GM18498 (cell line): ENCODE measurements at regions not wholly inside any gene's neighbourhood (a gene's known extent, or its start where the extent isn't known, plus 50 kb on each side); places are given as distances from the start of the nearest gene placed in this dataset.
"Not testable (repeated sequence)": the region's sequence is repeated elsewhere in the genome, so short reads cannot be mapped to it uniquely, and the experiment has no call there.

Experiments
- ATAC-seq: cut with Tn5 transposase; IDR thresholded peaks from one replicate; pipeline ENCODE4 v1.9.1; 2021; ENCODE audit warnings: mild to moderate bottlenecking, moderate library complexity; ENCODE audit not compliant: unreplicated experiment

GRCh38 chr18:43710135-43710534, 432.8 kb upstream of the SYT4 start:
- ATAC-seq: no peak

GRCh38 chr18:43714343-43715010, 437.2 kb upstream of the SYT4 start:
- ATAC-seq: no peak

GRCh38 chr18:43719267-43719795, 442.0 kb upstream of the SYT4 start:
- ATAC-seq: no peak

DNA sequence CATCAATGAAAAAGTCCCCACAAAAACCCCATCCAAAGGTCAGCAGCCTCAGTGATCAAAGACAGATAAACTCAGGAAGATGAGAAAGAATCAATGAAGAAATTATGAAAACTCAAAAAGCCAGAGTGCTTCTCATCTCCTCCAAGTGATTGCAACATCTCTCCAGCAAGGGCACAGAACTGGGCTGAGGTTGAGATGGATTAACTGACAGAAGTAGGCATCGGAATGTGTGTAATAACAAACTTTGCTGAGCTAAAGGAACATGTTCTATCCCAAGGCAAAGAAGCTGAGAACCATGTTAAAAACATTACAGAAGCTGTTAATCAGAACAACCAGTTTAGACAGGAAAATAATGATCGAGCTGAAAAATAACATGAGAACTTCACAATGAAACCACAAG, 442.8 kb upstream of the SYT4 start:
- ATAC-seq: no peak

DNA sequence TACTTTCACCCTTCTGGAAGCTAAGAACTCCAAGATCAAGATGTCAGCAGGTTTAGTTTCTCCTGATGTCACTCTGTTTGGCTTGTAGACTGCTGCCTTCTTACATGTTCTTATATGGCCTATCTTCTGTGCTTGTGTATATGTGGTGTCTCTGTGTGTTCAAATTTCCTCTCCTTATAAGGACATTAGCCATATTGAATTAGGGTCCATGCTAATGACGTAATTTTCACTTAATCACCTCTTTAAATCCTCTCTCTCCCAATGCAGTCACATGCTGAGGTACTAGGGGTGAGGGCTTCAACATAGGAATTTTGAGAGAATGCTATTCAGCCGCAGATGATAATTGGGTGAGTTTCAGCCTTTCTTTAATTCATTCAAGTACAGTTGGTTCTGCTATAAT, 458.3 kb upstream of the SYT4 start:
- no peak for ATAC-seq

DNA sequence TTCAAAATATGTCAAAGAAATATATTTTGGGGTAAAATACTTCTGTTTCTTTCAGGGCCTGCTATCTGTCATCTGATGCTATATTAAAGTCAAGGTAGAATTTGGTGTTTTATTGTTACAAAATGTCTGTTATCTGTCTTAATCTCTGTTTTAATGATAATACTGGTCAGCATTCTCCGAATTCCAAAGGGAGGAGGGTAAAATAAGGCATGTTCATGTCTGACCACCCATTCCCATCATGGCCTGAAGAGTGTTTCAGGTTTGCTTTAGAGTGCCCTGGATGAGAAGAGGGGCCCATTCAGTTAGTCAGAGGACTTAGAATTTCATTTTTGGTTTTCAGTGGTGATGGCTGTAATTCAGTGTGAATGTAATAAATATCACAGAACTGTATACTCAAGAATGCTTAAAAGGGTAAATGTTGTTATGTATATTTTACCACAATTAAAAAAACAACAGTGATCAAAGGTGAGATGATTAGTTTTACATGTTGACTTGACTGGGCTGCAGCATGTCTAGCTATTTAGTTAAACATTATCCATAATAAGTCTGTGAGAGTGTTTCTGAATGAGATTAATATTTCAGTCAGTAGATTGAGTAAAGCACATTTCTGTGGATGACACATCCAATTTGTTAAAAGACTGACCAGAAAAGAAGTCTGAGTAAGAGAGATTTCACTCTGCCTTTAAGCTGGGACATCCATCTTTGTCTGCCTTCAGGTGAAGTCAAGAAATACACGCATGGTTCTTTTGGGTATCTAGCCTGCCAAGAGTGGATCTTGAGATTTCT, 467.9 kb upstream of the SYT4 start:
- ATAC-seq: no peak

- no peak for ATAC-seq
Observed at GRCh38 chr18:43751203-43751602, 473.9 kb upstream of the SYT4 start.

- ATAC-seq: no peak
Observed at GRCh38 chr18:43751835-43752234, 474.5 kb upstream of the SYT4 start.

DNA sequence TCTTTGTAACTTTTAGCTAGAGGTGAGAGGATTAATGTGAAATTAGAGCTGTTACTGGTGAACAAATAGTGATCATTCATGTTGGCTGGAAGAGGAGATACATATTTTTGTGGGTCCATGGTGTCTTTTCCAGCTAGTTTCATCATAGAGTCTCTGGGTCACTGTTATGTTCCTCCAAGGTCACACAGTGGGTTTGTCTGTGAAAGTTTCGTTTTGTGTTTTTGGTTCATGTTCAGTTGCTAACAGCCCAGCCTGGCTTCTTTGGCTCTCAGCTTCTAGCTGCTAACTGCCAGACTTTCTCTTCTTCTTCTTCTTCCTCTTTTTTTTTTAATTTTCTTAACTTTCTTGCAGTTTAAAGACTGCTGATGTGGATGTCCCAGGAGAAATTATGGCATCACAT, 480.0 kb upstream of the SYT4 start:
- no peak for ATAC-seq

DNA sequence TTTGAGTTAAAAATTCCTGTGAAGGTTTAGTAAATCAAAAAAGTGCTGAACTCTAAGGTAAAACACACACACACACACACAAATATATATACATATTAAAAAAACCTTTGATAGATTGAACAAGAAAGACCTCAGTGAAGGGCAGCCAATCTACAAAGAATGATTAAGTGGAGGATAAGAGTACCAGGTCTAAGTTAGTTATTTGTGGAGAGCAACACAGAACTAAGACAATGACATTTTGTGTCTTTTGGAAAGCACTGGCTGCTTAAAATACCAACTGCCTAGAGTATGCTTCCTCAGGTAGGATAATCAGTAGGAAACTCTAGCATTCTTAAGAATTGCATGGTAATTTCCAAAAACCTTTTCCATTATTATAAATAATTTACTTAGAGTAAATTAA, 481.4 kb upstream of the SYT4 start:
- no peak for ATAC-seq

DNA sequence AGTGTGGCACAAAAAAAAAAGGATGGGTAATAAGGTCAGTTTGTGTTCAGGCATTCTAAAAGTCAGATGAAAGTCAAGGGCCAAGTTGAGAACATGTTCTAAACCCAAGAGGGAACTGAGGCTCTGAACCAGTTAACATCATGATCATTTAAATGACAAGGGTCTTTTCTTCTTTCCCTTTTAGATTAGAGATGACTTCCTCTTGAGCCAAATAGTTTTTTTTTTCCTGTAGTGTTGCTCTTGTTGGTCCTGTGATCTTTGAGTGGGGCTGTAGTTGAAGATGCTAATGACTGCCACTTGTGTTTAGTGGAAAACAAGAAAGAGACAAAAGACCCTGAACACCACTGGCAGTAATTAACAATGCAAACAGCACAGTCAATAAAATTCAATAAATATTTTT, 482.7 kb upstream of the SYT4 start:
- ATAC-seq: no peak

DNA sequence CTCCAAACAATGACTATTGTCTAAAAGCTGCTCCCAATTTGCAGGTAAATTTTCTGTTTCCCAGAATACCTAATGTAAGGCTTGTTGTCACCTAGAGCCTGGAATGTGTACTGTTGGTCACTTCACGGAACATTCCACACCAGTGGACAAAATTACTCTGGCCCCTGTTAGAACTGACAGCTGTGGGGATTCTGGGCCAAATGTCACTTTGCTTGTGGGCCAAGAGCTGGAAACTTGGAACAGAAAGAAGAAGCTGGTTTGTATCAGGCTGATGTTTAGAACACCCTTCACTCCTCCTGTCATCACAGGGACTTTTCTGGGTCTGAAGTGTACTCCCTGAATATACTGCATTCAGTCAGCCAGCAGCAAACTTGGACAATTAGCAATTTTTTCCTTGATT, 495.6 kb upstream of the SYT4 start:
- no peak for ATAC-seq

DNA sequence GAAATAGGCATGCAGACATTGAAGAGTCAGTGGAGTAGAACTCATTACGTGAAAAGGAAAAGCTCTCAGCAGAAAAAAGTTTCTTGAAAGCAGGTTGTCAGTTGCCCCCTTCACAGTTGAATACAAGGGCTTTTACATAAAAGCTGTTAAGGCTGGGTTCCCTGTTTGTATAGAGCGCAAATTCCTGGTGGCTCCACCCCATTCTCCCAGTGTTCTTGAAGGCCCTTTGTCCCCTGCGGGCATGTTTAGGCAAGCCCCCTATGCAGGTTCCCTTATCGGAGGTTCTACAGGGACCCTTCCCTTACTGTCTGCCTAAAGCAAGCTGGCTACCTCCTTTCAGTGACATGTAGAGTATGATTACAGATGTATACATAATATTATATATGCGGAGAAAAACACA, 497.2 kb upstream of the SYT4 start:
- ATAC-seq: no peak

- ATAC-seq: no peak
Observed at GRCh38 chr18:43775591-43775990, 498.3 kb upstream of the SYT4 start.

DNA sequence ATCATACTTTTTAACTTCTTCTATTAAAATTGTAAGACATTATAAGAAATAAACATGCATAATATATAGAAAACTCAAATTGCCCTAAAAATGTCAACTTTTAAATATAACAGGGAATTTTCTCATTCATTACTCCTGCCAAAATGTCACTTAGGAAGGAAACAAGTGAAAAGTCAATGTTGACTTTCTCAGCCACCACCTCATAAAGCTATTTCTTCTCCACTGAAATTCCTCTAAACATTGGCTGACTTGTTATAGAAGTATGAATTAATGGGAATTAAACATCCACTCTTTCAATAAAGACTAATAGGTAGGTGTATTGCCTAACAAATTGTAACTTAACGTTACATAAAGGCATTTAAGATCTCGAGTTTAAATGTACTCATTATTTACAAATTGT, 499.7 kb upstream of the SYT4 start:
- no peak for ATAC-seq

GRCh38 chr18:43777636-43778304, 500.5 kb upstream of the SYT4 start:
- no peak for ATAC-seq

- ATAC-seq: no peak
Observed at GRCh38 chr18:43780782-43781340, 503.6 kb upstream of the SYT4 start.

- no peak for ATAC-seq
Observed at GRCh38 chr18:43785158-43785557, 507.9 kb upstream of the SYT4 start.

DNA sequence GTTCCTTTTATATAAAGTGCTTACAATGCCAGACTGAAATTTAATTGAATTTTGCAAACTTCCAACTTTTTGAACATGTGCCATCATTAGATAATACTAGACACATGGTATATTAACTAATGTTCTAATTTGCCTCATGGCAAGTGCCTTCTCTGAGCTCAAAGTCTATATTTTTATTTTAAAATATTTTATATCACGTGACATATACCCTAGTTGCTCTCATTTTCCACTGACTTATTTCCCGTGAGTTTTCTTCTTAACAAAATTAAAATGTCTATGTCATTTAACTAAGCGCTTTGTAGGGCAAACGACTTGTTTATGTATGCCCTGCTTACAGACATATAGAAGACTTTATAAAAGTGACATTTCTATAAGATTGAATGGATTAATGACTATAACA, 509.6 kb upstream of the SYT4 start:
- ATAC-seq: no peak

DNA sequence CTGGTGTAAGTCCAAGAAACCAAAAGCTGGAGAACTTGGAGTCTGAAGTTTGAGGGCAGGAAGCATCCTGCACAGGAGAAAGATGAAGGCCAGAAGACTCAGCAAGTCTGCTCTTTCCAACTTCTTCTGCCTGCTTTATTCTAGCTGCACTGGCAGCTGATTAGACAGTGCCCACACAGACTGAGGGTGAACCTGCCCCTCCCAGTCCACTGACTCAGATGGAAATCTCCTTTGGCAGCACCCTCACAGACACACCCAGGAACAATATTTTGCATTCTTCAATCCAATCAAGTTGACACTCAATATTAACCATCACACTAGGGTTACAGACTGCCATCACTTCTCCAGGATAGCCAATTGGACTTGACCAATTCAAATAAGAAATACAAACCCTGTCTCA, 510.4 kb upstream of the SYT4 start:
- not testable (repeated sequence) for ATAC-seq

DNA sequence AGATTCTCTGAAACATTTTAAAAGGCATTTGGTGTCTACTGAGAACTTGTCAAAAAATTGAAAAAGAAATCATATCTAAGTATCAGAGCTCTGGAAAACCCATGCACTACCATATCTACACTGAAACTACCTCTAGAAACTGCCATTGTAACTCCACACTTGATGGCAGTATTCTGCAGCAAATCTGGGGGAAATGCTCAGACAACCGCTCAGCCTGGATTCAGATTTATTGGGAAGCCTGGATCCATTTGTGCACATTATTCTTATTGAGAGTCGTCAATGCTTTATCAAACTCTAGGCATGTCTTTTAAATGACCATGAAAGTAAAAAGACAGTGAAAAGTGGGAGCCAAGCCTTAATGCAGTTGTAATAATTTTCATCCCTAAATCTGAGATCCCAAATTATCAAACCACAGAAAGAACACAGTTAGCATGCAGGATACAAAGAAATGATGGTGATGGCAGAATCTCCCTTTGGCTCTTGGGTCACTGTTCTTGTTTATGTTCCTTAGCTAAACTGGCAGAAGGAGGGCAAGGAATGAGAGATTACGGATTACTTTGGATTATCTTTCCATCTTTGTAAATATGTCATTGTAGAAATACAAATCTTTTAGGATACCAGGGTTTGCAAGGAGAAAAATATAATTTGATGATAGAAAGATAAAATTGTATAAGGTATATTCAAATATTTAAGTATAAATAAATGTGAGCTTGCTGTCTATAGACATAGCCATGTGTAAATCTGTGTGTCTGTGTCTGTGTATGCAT, 512.1 kb upstream of the SYT4 start:
- ATAC-seq: no peak
